Chondrocyte (in vitro differentiated cells): ENCODE measurements at regions not wholly inside any gene's neighbourhood (a gene's known extent, or its start where the extent isn't known, plus 50 kb on each side); places are given as distances from the start of the nearest gene placed in this dataset.

Experiments used
- DNase-seq: peaks from one replicate; pipeline ENCODE4 v3.0.0; 2021; ENCODE audit warnings: mixed read lengths, low spot score
- H3K27ac Mint-ChIP-seq: one replicate; pipeline ENCODE4 v1.8.0; 2021; ENCODE audit warnings: mild to moderate bottlenecking, moderate library complexity, mixed read lengths; ENCODE audit not compliant: unreplicated experiment
- H3K27me3 Mint-ChIP-seq: 2 replicates; pipeline ENCODE4 v1.8.0; 2021; ENCODE audit warnings: low read depth, mixed read lengths
- H3K36me3 Mint-ChIP-seq: 2 replicates; pipeline ENCODE4 v1.8.0; 2021; ENCODE audit warnings: low read depth, mixed read lengths
- H3K4me1 Mint-ChIP-seq: 2 replicates; pipeline ENCODE4 v1.8.0; 2021; ENCODE audit warnings: low read depth, mild to moderate bottlenecking, mixed read lengths
- H3K4me3 Mint-ChIP-seq: one replicate; pipeline ENCODE4 v1.8.0; 2021; ENCODE audit warnings: mild to moderate bottlenecking, moderate library complexity, mixed read lengths; ENCODE audit not compliant: unreplicated experiment
- H3K9me3 Mint-ChIP-seq: 2 replicates; pipeline ENCODE4 v1.8.0; 2021; ENCODE audit warnings: low read depth, mixed read lengths
- TF ChIP-seq, protein P1 (sequence below): fragments of 200-600 bp; sonication (generic); IDR thresholded peaks from 2 replicates; pipeline ENCODE4 v1.5.0; 2021; ENCODE audit warnings: antibody characterized with exemption, mild to moderate bottlenecking, moderate library complexity

DNA sequence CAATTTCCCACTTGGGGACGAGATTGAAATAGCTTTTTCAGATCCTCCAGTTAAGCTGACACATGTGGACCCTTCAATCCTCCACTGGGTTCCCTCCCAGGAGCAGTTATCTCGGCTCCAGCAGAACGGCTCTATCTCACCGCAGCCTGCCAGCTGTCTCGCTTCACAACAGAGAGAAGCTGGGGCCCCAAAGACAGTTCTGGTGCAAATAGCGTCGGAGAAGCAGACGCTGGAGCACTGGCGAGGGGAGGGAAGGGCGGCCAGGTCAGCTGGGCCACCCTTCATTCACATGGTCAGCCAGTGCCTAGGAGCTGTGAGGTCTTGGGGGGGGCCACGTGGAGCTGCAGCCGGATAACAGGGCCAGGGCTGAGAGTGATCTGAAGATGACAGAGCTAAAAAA, 141.3 kb upstream of the SDK2 start:
- Mint-ChIP-seq H3K4me3 (no peak overlapping the region), H3K27me3 (peaks cover 72% of the 10 kb centered on the region), H3K9me3 (peaks cover 3% of the 10 kb centered on the region), H3K4me1 (no peaks in the 10 kb centered on the region), H3K27ac (no peak overlapping the region), H3K36me3 (peaks cover 2% of the 10 kb centered on the region)
- TF ChIP-seq, protein P1, sequence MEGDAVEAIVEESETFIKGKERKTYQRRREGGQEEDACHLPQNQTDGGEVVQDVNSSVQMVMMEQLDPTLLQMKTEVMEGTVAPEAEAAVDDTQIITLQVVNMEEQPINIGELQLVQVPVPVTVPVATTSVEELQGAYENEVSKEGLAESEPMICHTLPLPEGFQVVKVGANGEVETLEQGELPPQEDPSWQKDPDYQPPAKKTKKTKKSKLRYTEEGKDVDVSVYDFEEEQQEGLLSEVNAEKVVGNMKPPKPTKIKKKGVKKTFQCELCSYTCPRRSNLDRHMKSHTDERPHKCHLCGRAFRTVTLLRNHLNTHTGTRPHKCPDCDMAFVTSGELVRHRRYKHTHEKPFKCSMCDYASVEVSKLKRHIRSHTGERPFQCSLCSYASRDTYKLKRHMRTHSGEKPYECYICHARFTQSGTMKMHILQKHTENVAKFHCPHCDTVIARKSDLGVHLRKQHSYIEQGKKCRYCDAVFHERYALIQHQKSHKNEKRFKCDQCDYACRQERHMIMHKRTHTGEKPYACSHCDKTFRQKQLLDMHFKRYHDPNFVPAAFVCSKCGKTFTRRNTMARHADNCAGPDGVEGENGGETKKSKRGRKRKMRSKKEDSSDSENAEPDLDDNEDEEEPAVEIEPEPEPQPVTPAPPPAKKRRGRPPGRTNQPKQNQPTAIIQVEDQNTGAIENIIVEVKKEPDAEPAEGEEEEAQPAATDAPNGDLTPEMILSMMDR = no peak
- no peak for DNase-seq

DNA sequence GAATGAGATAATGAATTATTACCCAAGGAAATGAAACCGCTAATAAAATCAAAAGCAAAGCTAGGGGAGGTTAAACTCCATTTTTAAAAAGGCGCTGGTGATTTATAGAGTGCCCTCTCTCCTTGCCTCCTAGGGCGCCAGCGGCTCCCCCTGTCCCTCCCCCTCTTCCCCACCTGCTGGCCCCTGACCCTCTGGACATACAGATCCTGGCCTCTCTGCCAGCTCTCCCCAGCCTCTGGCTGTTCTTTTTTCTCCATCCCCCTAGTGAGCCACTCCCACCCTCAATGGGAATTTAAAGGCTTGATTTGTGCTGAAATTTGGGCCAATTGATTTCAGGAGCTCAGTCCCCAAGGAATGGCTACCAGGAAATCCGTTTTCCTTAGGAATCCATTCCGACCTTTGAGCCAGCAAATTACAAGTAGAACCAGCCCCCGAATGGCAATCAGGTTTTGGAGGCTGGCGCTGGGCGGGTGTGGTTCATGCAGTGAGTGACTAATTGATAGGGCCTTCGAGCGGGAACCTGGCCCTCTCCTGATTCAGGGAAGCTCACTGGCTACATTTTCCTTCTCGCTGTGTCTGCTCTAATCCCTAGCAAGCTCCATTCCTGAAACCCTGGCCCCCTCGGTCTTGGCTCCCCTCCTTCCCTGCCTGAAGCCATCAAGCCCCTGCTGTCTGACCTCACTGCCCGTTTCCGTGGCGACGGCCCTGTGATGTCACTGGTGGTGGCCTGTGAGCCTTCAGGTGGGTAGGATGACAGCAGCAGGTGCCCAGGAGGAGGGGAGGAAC, 141.9 kb upstream of the SDK2 start:
- no peaks in the 10 kb centered on the region for H3K4me1 Mint-ChIP-seq
- TF ChIP-seq, protein P1 = no peak
- H3K4me3 Mint-ChIP-seq = no peak overlapping the region
- peaks cover 72% of the 10 kb centered on the region for H3K27me3 Mint-ChIP-seq
- peaks cover 3% of the 10 kb centered on the region for H3K9me3 Mint-ChIP-seq
- DNase-seq = no peak
- no peak overlapping the region for H3K27ac Mint-ChIP-seq
- H3K36me3 Mint-ChIP-seq = peaks cover 2% of the 10 kb centered on the region

DNA sequence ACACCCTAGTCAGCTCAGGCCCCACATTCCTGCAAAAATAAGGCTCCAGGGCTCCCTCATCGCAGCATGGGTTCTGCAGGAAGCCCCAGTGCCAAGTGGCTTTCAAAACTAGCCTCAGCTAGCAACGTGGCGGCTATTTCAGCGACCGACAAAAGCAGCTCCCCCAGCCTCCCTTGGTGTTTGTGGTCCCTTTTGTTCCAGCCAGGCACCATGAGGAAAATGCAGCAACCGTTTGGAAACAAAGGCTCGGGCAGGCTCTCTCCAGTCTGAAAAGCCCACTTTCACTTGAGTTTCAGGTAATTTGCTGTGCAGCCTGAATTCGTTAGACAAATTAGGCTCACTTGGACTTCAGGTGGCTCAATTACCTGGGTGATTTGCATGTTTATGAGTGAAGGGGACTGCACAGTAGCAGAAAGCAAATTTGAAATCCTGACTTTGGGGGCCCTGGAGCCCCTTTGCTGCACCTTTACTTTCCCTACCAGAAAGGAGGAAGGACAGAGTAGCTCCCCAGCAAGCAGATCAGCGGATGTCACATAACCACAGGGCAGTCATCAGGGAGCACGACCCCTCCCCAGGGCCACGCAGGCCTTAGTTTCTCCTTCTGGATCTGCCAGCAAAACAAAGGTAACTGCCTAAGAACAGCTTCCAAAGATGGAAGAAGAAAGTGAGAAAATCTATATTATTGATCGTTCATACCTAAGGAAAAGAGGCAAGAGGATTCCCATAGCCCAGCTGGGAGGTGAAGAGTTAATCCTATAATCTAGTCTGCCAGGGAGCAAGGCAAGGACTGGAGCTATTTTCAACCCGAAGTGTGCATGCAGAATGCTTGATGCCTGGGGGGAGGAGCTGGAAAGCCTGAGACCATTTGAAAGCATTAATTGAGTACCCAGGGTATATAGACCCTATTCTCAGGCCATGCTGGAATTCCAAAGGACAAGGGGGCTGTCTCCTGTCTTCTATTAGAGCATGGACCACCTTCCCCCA, 143.1 kb upstream of the SDK2 start:
- Mint-ChIP-seq H3K36me3 (peaks cover 2% of the 10 kb centered on the region), H3K4me3 (no peak overlapping the region), H3K27ac (no peak overlapping the region), H3K4me1 (no peaks in the 10 kb centered on the region), H3K27me3 (peaks cover 67% of the 10 kb centered on the region), H3K9me3 (peaks cover 3% of the 10 kb centered on the region)
- TF ChIP-seq, protein P1 = no peak
- DNase-seq = no peak

DNA sequence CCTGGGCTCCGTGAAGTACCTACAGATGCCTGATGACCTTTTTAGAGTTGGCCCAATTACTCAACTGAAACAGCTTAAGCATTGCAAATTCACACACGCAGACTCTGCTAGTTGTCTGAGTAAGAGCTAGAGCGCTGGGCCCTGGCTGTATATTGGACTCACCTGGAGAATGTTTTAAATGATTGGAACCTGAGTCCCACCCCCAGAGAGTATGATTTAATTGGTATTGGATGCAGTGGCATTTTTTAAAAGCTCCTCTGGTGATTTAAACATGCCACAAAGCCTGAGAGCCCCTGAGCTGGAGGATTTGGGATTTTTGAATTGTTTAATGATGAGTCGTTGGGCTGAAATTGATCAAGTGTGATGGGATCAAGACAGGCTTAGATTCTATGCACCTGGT, 143.9 kb upstream of the SDK2 start:
- peaks cover 59% of the 10 kb centered on the region for H3K27me3 Mint-ChIP-seq
- no peak overlapping the region for H3K27ac Mint-ChIP-seq
- H3K4me3 Mint-ChIP-seq = no peak overlapping the region
- no peak for DNase-seq
- TF ChIP-seq, protein P1 = no peak
- no peaks in the 10 kb centered on the region for H3K4me1 Mint-ChIP-seq
- H3K9me3 Mint-ChIP-seq = peaks cover 3% of the 10 kb centered on the region
- peaks cover 2% of the 10 kb centered on the region for H3K36me3 Mint-ChIP-seq

DNA sequence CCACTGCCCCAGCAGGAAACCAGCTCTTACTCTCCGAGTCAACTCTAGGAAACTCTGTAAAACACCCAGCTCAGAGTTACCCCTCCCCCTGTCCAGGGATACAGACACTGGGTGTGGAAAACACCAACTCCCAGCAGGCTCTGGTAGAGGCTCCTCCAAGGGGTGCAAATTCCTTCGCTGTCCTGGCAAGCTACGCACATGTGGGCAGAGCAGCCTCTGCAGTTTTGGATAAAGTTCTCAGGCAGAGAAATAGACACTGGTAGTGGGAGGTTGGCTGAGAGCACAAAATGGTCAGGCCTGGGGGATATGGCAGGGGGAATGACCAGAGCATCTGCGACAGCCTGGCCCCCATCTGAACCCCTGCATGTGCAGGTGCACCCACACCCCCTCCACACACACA, 146.9 kb upstream of the SDK2 start:
- no peaks in the 10 kb centered on the region for H3K4me1 Mint-ChIP-seq
- TF ChIP-seq, protein P1 = no peak
- no peak overlapping the region for H3K27ac Mint-ChIP-seq
- no peak for DNase-seq
- H3K9me3 Mint-ChIP-seq = peaks cover 3% of the 10 kb centered on the region
- H3K4me3 Mint-ChIP-seq = no peak overlapping the region
- H3K36me3 Mint-ChIP-seq = peaks cover 1% of the 10 kb centered on the region
- peaks cover 39% of the 10 kb centered on the region for H3K27me3 Mint-ChIP-seq
